H9 (cell line): ENCODE measurements at regions not wholly inside any gene's neighbourhood (a gene's known extent, or its start where the extent isn't known, plus 50 kb on each side); places are given as distances from the start of the nearest gene placed in this dataset.

Source experiments
- DNase-seq: peaks from one replicate; pipeline ENCODE4 v3.0.0-alpha.2; 2017
- H2AFZ ChIP-seq: one replicate; pipeline ENCODE4 v1.6.1; 2013; ENCODE audit warnings: mild to moderate bottlenecking, low read length, control low read depth, moderate library complexity
- H2AK5ac ChIP-seq: 2 replicates; pipeline ENCODE4 v1.6.1; 2013; ENCODE audit warnings: low read length, control low read depth, mixed read lengths; ENCODE audit not compliant: insufficient read length
- H2BK120ac ChIP-seq: one replicate; pipeline ENCODE4 v1.6.1; 2013; ENCODE audit warnings: low read depth, mild to moderate bottlenecking, low read length, control low read depth, inconsistent platforms; ENCODE audit not compliant: poor library complexity, severe bottlenecking
- H2BK12ac ChIP-seq: 2 replicates; pipeline ENCODE4 v1.6.1; 2013; ENCODE audit warnings: low read length, control low read depth, mixed read lengths, low read depth; ENCODE audit not compliant: insufficient read length
- H2BK15ac ChIP-seq: 2 replicates; pipeline ENCODE4 v1.6.1; 2013; ENCODE audit warnings: low read depth, low read length, control low read depth
- H2BK20ac ChIP-seq: one replicate; pipeline ENCODE4 v1.6.1; 2013; ENCODE audit warnings: low read depth, mild to moderate bottlenecking, low read length, control low read depth, inconsistent platforms; ENCODE audit not compliant: poor library complexity, severe bottlenecking
- H2BK5ac ChIP-seq: 2 replicates; pipeline ENCODE4 v1.6.1; 2013; ENCODE audit warnings: low read length, control low read depth, mixed read lengths; ENCODE audit not compliant: insufficient read length
- H3K14ac ChIP-seq: 2 replicates; pipeline ENCODE4 v1.6.1; 2013; ENCODE audit warnings: low read length, control low read depth; ENCODE audit not compliant: insufficient read depth
- H3K18ac ChIP-seq: 2 replicates; pipeline ENCODE4 v1.6.1; 2013; ENCODE audit warnings: low read depth, mild to moderate bottlenecking, mixed read lengths, low read length, control low read depth; ENCODE audit not compliant: insufficient read length
- H3K23ac ChIP-seq: 2 replicates; pipeline ENCODE4 v1.6.1; 2013; ENCODE audit warnings: low read length, control low read depth, mixed read lengths, low read depth; ENCODE audit not compliant: insufficient read length
- H3K23me2 ChIP-seq: 2 replicates; pipeline ENCODE4 v1.6.1; 2013; ENCODE audit warnings: low read depth, mild to moderate bottlenecking, mixed read lengths, low read length, control low read depth; ENCODE audit not compliant: insufficient read length, poor library complexity, severe bottlenecking
- H3K27ac ChIP-seq: 2 replicates; pipeline ENCODE4 v1.5.1; 2013; ENCODE audit warnings: low read length, control low read depth, mixed read lengths, low read depth; ENCODE audit not compliant: insufficient read length
- H3K27me3 ChIP-seq: 2 replicates; pipeline ENCODE4 v1.6.1; 2013; ENCODE audit warnings: low read length, control low read depth, inconsistent platforms; ENCODE audit not compliant: insufficient read depth
- H3K4ac ChIP-seq: 2 replicates; pipeline ENCODE4 v1.6.1; 2013; ENCODE audit warnings: low read depth, mild to moderate bottlenecking, control low read depth, inconsistent platforms, low read length, moderate library complexity
- H3K4me1 ChIP-seq: 2 replicates; pipeline ENCODE4 v1.6.1; 2013; ENCODE audit warnings: low read length, control low read depth, inconsistent platforms; ENCODE audit not compliant: insufficient read depth
- H3K4me2 ChIP-seq: 2 replicates; pipeline ENCODE4 v1.6.1; 2013; ENCODE audit warnings: low read length, control low read depth, mixed read lengths; ENCODE audit not compliant: insufficient read length, insufficient read depth
- H3K56ac ChIP-seq: 2 replicates; pipeline ENCODE4 v1.6.1; 2013; ENCODE audit warnings: low read depth, mild to moderate bottlenecking, mixed read lengths, low read length, control low read depth; ENCODE audit not compliant: insufficient read length
- H3K79me1 ChIP-seq: 2 replicates; pipeline ENCODE4 v1.6.1; 2013; ENCODE audit warnings: low read depth, mild to moderate bottlenecking, moderate library complexity, low read length, control low read depth, inconsistent platforms; ENCODE audit not compliant: insufficient read depth, poor library complexity, severe bottlenecking
- H3K79me2 ChIP-seq: 2 replicates; pipeline ENCODE4 v1.6.1; 2013; ENCODE audit warnings: low read length, control low read depth, inconsistent platforms; ENCODE audit not compliant: insufficient read depth
- H3K9ac ChIP-seq: 2 replicates; pipeline ENCODE4 v1.6.1; 2013; ENCODE audit warnings: low read length, control low read depth, mixed read lengths; ENCODE audit not compliant: insufficient read length; ENCODE audit errors: extremely low read depth
- H3K9me3 ChIP-seq: one replicate; pipeline ENCODE4 v1.6.1; 2013; ENCODE audit warnings: low read depth, low read length, inconsistent platforms; ENCODE audit not compliant: control insufficient read depth
- H3T11ph ChIP-seq: one replicate; pipeline ENCODE4 v1.6.1; 2013; ENCODE audit warnings: mild to moderate bottlenecking, low read length, control low read depth, inconsistent platforms
- H4K20me1 ChIP-seq: one replicate; pipeline ENCODE4 v1.6.1; 2013; ENCODE audit not compliant: control insufficient read depth, insufficient read length, insufficient read depth
- H4K5ac ChIP-seq: 2 replicates; pipeline ENCODE4 v1.6.1; 2013; ENCODE audit warnings: low read depth, mild to moderate bottlenecking, mixed read lengths, low read length, control low read depth; ENCODE audit not compliant: insufficient read length
- H4K8ac ChIP-seq: replicated peaks from 2 replicates; pipeline ENCODE4 v1.6.1; 2013; ENCODE audit warnings: low read length, control low read depth, mixed read lengths, low read depth; ENCODE audit not compliant: insufficient read length
- H4K91ac ChIP-seq: 2 replicates; pipeline ENCODE4 v1.6.1; 2013; ENCODE audit warnings: low read depth, mild to moderate bottlenecking, moderate library complexity, mixed read lengths, low read length, control low read depth; ENCODE audit not compliant: insufficient read length
- H3K27ac Mint-ChIP-seq, 3 experiments: 2 replicates in 2 of 3; 3 replicates in 1 of 3; pipeline ENCODE4 v1.8.0; 2020 to 2021; ENCODE audit warnings: mixed read lengths in 3 of 3, mild to moderate bottlenecking in 1 of 3, moderate library complexity in 1 of 3
- H3K27me3 Mint-ChIP-seq: 2 replicates; pipeline ENCODE4 v1.8.0; 2021; ENCODE audit warnings: low read depth, mild to moderate bottlenecking, moderate library complexity, mixed read lengths
- H3K36me3 Mint-ChIP-seq, 3 experiments: 2 replicates in 2 of 3; 3 replicates in 1 of 3; pipeline ENCODE4 v1.8.0; 2020 to 2021; ENCODE audit warnings: low read depth in 3 of 3, mixed read lengths in 3 of 3; ENCODE audit not compliant: insufficient read depth in 1 of 3
- H3K4me1 Mint-ChIP-seq, 2 experiments: 2 replicates each; pipeline ENCODE4 v1.8.0; 2020; ENCODE audit warnings: mixed read lengths in 2 of 2
- H3K4me3 Mint-ChIP-seq, 2 experiments: 2 replicates in 1 of 2; 3 replicates in 1 of 2; pipeline ENCODE4 v1.8.0; 2020 to 2021; ENCODE audit warnings: mild to moderate bottlenecking in 2 of 2, mixed read lengths in 2 of 2, moderate library complexity in 1 of 2
- H3K9me3 Mint-ChIP-seq, 2 experiments: 2 replicates in 1 of 2; 3 replicates in 1 of 2; pipeline ENCODE4 v1.8.0; 2020; ENCODE audit warnings: mild to moderate bottlenecking in 2 of 2, mixed read lengths in 2 of 2, moderate library complexity in 1 of 2
- CTCF ChIP-seq: fragments of 200-600 bp; sonication (generic); conservative IDR thresholded peaks from 3 replicates; pipeline ENCODE4 v1.8.0; 2021; ENCODE audit warnings: antibody characterized with exemption, mild to moderate bottlenecking
- whole genome bisulfite sequencing: extraction: QIAGEN DNeasy Blood & Tissue Kit; methylation state at CpG from one replicate; pipeline ENCODE4 v1.1.7; 2013; ENCODE audit warnings: missing lambda C conversion rate, low lambda C conversion rate, mixed read lengths; ENCODE audit not compliant: insufficient read length; ENCODE audit errors: extremely low coverage; 5-methylcytosine and 5-hydroxymethylcytosine counted together

- Mint-ChIP-seq H3K36me3 (no peaks in the 10 kb centered on the region; a peak in 1 of 7 replicates), H3K9me3 (peaks cover 0 to 1% of the 10 kb centered on the region in 2 experiments; a peak in 3 of 5 replicates), H3K4me3 (no peak overlapping the region), H3K27me3 (no peaks in the 10 kb centered on the region; the same call in 1 of the 2 replicates), H3K27ac (no peak overlapping the region), H3K4me1 (no peaks in the 10 kb centered on the region)
- H3K9me3 ChIP-seq: no peaks in the 10 kb centered on the region
- H4K5ac ChIP-seq: no peak overlapping the region
- H3K9ac ChIP-seq: no peak overlapping the region
- H3K79me1 ChIP-seq: no peaks in the 10 kb centered on the region
- H2BK5ac ChIP-seq: no peak overlapping the region
- H3K18ac ChIP-seq: no peak overlapping the region
- no peak overlapping the region for H3K4me2 ChIP-seq
- H2BK15ac ChIP-seq: no peak overlapping the region
- no peak for TF ChIP-seq CTCF
- no peak overlapping the region for H2BK120ac ChIP-seq
- H3K27ac ChIP-seq: no peak overlapping the region
- no peak overlapping the region for H3K23ac ChIP-seq
- no peak overlapping the region for H3K4ac ChIP-seq
- H3K27me3 ChIP-seq: no peaks in the 10 kb centered on the region
- no peak overlapping the region for H3K14ac ChIP-seq
- H4K8ac ChIP-seq: no peak overlapping the region
- no peaks in the 10 kb centered on the region for H3K23me2 ChIP-seq
- WGBS: no CpG with 5 or more reads among the region's 2 CpGs
- no peaks in the 10 kb centered on the region for H3K4me1 ChIP-seq
- no peak overlapping the region for H2BK12ac ChIP-seq
- no peak overlapping the region for H2AFZ ChIP-seq
- H3T11ph ChIP-seq: no peak overlapping the region
- H2BK20ac ChIP-seq: no peak overlapping the region
- no peak overlapping the region for H2AK5ac ChIP-seq
- H3K56ac ChIP-seq: no peak overlapping the region
- H3K79me2 ChIP-seq: no peaks in the 10 kb centered on the region
- no peaks in the 10 kb centered on the region for H4K20me1 ChIP-seq
- no peak for DNase-seq
- no peak overlapping the region for H4K91ac ChIP-seq
Measured at GRCh38 chr6:100134297-100134696, 140.3 kb upstream of the MCHR2 start.
